HG02678 (cell line): ENCODE measurements at regions not wholly inside any gene's neighbourhood (a gene's known extent, or its start where the extent isn't known, plus 50 kb on each side); places are given as distances from the start of the nearest gene placed in this dataset.
"Not testable (repeated sequence)": the region's sequence is repeated elsewhere in the genome, so short reads cannot be mapped to it uniquely, and the experiment has no call there.

Experiments
- ATAC-seq: cut with Tn5 transposase; IDR thresholded peaks from one replicate; pipeline ENCODE4 v1.9.1; 2021; ENCODE audit warnings: mild to moderate bottlenecking, moderate library complexity; ENCODE audit not compliant: unreplicated experiment

DNA sequence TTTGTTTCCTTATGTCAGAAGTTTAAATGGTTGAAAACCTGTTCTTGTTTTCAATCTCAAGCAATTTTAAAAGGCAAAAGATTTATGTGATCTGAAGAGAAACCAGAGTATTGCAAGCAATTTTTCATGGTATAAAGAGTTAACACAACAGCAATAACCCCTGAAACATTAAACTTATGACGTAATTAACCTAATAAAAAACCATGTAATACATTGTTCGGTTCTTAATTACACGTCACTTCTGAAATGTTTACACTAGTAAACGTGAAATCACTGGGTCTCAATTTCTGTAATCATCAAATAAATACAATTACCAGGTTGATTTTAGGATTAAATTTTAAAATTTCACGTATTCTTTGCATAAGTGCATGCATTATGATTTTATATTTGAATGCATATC, 914.5 kb downstream of the NLGN4X start:
- ATAC-seq, result no peak

DNA sequence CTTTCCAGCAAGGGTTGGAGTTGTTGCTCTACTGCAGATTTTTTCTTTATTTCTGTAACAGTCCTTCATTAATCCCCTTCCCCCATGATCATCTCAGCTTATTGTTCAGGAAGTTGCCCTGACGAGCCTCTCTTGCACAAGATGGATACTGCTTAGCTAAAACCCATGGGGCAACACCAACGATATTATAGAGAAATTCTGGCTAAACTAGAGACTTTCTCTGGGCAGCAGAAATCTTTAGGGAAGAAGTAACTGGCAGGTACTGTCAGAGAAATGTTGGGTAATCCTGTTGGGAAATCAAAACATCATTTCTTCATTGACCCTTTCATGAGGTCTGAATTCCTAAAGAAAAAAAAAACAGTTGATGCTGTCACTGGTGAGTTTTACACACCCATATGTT, 921.3 kb downstream of the NLGN4X start:
- ATAC-seq, result no peak

DNA sequence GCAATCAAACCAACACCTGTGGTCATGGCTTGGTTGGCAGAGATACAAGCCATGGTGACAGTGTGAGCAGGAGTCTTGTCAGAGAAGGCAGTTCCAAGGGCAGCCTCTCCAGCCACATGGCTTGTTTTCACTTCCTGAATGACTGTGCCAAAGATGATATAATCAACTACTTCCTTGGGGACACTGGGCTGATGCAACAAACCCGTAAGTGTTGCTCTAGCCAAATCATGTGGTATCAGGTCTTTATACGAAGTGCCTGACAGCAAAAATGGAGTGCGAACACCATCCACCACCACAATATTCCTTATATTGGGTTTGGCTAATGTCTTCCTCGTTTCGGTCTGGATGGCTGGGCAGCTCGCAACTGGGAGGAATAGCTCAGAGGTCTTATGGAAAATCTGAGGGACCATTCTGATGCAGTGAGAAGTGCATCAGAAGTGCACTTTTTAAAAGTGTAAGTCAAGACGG, 922.0 kb downstream of the NLGN4X start:
- ATAC-seq, result no peak

DNA sequence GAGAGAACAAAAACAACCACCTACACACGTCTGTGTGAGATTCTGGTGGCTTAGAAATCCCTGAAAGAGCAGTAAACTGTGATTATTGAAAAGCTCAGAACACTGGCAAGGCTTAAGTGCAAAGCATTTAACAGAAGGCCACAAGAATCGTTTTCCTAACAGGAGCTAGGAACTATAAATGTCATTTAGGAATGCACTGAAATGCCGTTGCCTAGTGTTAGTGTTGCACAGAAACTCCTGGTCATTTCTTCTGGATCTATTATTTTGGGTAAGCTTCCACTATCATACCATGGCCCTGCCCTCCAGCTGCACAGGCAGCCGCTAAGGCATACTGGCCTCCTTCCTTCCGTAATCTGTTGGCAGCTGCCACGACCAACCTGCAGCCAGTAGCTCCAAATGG, 923.2 kb downstream of the NLGN4X start:
- ATAC-seq, result no peak

DNA sequence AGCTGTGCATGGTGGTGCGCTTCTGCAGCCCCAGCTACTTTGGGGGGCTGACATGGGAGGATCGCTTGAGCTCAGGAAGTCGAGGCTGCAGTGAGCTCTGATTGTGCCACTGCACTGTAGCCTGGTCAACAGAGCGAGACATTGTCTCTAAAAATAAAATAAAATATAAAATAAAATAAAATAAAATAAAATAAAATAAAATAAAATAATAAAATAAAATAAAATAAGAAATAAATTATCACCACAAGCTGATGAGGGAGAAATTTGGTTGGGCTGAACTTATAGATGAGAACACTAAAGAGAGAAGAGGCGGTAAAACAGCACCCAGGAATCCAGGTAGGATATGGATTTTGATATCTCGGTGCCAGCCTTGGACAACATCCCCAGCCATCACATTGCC, 933.7 kb downstream of the NLGN4X start:
- no peak for ATAC-seq

DNA sequence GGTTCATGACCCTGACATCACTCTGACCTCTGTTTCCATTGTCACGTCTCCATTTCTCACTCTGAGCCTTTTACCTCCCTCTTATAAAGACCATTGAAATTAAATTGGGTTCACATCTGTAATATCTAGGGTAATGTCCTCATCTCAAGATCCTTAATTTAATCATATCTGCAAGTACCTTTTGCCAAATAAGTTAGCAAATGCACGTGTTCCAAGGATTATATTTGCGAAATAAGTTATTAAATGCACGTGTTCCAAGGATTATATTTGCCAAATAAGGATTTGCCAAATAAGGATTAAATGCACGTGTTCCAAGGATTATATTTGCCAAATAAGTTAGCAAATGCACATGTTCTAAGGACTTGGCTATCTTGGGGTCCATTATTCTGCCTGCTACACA, 938.0 kb downstream of the NLGN4X start:
- ATAC-seq, result no peak

DNA sequence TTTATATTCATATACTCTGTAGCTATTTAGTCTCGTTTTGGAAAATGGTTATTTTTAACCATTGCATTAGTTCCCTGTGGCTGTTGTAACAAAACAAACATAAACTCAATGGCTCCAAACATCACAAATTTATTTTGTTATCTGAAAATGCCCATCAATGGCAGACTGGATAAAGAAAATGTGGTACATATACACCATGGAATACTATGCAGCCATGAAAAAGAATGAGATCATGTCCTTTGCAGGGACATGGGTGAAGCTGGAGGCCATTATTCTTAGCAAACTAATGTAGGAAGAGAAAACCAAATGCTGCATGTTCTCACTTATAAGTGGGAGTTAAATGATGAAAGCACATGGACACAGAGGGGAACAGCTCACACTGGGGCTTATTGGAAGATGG, 938.7 kb downstream of the NLGN4X start:
- not testable (repeated sequence) for ATAC-seq

DNA sequence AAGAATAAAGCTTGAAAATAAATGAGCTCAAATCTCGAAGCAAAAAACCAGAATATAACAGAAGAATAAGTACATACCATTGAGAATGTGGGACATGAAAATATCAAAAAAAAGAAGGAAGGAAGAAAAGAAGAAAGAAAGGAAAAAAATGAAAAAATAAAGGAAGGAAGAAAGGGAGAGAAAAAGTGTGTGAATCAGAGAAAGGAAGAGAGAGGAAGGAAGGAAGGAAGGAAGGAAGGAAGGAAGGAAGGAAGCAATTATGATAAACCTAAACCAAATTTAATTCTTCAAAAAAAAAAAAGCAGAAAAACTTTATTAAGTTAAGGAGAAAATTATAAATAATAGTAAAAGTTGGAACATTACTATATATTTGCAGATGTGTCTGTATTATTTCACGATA, 949.8 kb downstream of the NLGN4X start:
- no peak for ATAC-seq

DNA sequence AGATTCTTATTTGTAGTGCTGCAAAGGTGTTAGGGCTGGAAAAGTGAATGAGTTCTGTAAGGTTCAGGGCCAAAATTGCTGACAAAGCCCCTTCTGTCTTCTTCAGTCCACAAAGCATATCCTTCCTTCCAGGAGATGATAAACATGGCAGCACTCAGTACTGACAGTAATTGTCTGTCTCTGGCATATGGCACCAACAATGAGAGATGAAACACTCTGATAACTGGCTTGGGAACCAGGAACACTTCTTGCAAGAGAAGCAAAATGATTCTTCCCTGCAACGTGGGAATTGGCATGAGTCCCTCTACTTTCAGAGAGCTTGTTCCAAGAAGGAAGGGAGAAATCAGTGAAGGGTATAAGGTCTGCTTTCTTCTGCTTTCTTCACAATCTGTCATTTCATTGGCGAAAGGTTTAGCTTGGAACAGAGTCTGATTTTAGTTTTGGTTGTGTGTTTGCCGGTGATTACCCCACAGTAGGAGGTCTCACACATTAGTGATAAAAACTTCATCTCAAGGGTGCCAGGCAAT, 963.3 kb downstream of the NLGN4X start:
- ATAC-seq, result no peak

DNA sequence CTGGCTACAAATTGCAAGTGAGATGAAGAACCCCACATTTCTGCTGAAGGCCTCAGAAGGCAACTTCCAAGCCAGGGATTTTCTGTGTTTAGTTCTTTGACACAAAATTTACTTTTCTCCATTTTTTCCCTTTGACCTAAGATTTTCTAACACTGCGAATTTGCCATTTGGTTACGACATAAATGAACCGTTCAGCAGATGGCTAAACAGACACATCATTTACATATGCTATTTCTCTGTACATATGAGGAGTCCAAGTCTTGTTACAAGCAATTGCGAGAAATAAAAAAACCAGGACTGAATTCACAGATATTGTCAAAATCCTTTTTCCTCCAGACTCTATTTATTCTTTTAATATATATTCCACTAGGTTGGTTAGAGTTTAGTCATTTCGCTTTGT, 978.6 kb downstream of the NLGN4X start:
- ATAC-seq, result no peak

DNA sequence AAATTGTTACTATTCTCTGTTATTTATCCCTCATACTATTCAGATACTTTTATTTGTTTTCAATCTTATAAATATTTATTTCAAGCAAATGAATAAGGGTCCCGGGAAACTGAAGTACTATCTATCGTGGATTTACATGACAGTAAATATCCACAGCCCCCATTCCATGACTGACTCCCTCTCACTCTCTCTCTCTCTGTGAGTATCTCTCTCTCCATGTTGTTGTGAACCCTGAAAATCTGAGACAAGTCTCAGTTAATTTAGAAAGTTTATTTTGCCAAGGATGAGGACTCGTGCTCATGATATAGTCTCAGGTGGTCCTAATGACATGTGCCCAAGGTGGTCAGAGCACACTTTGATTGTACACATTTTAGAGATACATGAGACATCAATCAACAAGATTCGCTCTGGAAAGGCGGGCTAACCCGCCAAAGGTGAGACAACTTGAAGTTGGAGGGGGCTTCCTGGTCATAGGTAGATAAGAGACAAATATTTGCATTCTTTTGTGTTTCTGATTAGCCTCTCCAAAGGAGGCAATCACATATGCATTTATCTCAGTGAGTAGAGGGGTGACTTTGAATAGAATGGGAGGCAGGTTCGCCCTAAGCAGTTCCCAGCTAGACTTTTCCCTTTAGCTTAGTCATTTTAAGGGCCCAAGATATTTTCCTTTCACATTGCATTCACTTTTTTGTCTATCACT, 986.4 kb downstream of the NLGN4X start:
- no peak for ATAC-seq

DNA sequence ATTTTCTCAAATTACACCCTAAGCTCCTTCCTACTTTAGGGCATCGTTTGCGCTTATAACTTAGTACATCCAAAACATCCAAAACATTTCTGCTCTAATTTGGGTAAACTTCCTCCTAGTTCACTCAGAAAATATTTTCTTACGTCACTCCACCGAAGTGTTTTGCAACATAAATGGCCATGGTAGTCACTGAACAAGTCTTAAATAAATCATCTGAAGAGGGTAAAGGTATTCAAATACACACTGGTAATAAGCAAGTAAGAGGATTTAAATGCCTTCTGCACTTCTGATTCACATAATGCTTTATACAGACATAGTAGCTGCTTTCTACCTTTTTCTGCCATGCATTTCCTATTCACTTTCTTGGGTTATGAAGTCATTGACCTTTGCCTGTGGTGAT, 991.9 kb downstream of the NLGN4X start:
- no peak for ATAC-seq

DNA sequence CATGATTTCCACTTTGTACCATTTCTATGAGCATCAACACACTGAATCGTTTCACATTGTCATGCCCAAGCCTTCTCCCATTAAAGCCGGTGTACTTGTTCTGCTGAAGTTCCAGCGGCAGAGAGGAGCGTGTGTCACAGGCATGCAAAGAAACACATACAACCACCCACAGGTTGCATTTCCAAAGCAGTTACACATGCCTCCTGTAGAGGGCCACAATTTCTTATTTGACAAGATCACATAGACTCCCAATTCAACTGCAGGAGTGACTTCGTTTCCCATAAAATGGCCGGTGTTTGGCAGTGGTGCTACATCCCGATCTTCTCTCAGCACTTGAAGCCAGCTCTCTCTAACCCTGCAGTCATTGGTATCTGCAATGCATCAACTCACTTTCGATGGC, 992.6 kb downstream of the NLGN4X start:
- ATAC-seq, result no peak

DNA sequence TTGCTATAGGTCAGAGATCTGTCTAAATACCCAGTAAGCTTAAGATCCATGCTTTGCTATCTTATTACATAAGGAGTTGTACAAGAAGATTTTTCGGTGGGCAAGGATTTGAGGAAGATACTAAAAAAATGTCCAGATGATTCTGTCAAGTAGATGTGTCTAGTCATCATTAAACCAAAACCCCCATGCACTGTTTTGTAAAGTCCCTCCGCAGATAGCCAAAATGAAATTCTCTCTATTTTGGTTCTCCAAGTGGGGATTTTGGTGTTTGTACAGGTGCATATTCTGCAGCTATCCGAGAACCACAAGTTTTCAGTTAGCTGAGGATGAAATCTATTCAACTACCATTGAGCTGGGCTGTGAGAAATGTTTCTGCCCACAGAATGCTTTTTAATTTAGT, 994.8 kb downstream of the NLGN4X start:
- ATAC-seq, result no peak

DNA sequence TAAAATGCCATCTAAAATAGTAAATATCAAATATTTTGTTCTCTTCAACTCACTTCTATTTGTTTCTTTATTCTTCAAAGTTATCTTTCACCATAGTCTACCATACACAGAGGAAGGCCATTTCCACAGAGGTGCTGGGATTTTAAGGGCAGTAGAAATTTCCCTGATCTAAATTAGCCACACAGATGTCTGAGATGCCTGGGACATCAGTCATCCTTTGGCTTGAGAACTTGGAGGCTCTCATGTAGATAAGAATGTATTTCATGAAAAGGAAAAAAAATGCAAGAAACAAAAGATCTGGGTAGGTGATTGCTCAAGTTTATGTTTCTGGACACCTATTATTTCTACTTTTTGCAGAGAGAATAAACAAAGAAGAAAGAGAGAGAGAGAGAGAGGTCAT, 1008.2 kb downstream of the NLGN4X start:
- ATAC-seq, result no peak

DNA sequence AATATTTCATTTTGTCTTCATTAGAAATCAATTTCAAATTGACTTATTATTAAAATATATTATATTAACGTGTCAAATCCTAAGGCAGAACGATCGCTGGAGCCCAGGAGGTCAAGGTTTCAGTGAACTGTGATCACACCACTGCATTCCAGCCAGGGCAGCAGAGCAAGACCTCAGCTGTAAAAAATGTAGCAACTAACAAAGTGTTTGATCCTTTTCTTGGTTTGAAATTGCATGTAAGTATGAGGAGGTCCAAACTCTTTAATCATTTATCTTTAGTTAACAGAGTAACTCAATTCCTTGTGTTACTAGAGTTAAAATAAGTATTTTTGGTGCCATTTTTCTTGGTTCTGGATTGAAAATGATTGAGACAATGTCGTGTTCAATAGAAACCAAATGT, 1033.9 kb downstream of the NLGN4X start:
- no peak for ATAC-seq

DNA sequence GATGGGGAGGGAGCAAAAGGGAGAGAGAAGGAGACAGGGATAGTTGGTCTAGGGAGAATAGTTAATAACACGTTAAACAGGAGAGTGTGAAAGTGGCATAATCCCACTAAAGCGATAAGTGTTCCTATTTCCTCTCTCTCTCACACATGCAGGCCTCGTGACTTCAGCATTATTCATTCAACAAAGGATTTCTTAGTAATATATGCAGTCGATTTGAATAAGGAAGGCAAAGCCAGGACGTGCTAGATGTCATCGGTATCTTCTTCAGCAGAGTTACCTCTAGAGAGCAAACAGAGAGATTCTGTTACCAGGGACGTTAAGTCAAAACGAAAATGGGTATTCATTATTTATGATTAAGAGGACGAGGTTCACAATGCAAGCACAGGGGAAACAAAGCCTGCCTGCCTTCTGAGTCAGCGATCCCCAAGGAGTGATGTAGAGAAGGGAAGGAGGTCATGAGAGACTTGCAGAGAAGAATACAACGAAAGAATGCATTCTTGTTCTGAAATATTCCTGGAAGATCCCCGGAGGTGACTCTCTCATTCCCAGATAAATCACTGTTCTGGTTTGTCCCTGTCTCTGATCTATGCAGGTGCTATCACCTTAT, 1048.4 kb downstream of the NLGN4X start:
- no peak for ATAC-seq

DNA sequence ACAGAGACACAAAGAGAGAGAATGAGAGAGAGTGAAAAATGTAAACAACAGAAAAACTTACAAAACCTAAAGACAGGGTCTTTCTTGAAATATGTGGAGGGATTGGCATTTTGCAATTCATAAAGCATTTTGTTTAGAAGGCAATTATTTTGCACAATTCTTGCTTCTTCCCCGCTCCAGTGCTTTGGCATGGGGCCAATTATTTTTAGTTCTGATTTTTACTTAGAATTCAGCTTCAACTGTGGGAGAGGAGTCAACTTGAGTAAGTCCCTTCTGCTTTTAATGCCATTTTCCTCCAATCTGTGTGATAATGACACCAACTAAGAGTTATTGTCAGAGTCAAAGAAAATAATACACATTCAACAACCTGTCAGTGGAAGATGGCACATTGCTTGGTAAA, 1051.9 kb downstream of the NLGN4X start:
- no peak for ATAC-seq

DNA sequence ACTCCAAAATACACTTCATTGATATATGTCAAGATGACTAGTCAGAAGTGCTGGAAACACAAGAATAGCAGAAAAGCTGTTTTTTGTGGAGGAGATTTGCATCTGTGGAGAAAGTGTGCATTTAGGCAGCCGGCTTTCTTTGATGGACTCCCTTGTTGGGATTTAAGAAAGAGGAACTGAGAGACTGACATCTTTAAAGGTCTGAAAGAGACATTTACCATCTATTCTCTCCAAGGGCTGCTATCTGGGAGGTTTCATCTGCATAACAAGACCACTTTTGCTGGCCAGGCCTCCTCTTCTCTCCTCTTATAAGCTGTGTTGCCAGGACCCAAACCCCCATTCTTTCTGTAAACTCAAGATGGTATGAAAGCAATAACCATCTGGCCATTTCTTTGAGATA, 1065.0 kb downstream of the NLGN4X start:
- no peak for ATAC-seq

DNA sequence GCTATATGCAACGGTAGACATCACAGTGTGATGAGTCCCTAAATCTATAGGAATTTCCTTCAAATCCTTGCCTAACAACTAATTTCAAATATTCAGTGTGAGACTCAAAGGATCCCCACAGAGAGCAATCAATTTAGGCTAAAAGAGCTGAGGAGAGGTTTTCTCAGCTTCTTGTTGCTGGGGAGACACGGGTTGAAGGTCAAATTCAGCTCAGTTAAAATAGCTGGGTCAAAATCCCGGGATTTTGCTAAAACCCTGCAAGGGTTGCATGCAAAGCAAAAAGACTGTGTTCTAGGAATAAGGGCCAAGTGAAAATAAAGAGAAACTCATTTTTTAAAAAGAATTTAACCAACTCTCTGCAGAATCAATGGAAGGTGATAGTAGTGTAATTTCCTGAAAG, 1073.4 kb downstream of the NLGN4X start:
- ATAC-seq, result no peak

DNA sequence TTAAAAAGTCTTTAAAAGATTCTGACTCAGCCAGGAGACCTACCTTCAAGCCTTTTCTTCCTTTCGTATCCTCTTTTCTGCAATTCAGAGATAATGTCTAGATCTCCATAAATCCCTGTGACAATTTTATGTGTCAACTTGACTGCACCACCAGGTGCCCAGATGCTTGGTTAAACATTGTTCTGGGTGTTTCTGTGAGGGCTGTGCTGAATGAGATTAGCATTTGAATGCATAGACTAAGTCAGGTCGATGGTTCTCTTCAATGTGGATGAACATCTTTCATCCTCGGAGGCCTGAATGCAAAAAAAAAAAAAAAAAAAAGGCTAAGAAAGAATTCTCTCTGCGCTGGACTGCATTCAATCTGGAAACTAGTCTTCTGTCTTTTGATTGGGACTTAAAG, 1082.7 kb downstream of the NLGN4X start:
- no peak for ATAC-seq

DNA sequence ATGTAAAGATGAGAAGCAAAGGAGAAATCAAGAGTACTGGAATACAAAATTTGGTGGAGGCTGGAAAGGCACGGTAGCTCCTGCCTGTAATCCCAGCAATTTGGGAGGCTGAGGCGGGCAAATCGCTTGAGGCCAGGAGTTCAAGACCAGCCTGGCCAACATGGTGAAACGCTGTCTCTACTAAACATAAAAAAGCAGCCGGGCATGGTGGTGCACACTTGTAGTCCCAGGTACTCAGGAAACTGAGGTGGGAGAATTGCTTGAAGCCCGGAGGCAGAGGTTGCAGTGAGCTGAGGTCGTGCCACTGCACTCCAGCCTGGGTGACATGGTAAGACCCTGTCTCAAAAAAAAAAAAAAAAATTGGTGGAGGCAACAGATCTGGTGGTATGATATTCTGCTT, 1086.0 kb downstream of the NLGN4X start:
- no peak for ATAC-seq
